GM18861 (cell line): ENCODE measurements at regions not wholly inside any gene's neighbourhood (a gene's known extent, or its start where the extent isn't known, plus 50 kb on each side); places are given as distances from the start of the nearest gene placed in this dataset.
"Not testable (repeated sequence)": the region's sequence is repeated elsewhere in the genome, so short reads cannot be mapped to it uniquely, and the experiment has no call there.

Source experiments
- ATAC-seq: cut with Tn5 transposase; IDR thresholded peaks from one replicate; pipeline ENCODE4 v1.9.1; 2021; ENCODE audit not compliant: unreplicated experiment

DNA sequence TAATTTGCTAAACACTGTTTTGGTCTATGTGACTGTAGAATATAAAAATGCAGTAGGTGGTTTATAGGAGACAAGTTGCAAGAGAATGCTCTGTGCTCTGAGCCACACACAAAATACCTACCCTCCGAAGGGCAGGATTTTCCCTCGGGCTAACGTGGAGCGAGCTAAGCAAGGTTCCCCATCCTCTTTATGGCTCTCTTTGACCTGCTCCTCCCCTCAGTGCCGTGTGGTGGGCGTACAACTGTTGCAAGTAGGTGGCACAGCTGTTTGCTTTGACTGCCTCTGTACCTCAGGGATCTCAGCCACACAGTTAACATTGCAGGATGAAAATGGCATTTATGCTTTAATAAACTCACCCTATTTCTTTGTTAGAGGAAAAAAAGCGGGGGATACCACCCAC, 339.1 kb downstream of the SATB1 start:
- no peak for ATAC-seq

DNA sequence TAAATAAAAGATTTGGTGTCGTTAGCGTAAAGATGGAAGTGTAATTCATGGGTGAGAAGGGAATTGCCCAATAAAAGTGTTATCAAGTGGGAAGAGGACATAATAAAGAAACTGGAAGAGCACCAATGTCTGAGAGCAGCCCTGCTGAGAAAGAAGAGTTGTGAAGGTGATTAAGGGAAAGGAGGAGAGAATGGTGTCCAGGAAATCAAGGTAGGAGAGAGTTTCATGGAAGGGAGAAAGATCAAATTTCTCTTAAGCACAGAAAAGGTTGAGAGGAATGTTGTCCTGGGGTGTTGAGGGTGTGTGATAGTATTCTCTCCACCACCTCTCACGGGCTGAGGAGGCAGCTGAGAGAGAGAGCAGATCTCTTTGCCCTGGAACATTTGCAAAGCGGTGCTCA, 339.7 kb downstream of the SATB1 start:
- ATAC-seq: no peak

DNA sequence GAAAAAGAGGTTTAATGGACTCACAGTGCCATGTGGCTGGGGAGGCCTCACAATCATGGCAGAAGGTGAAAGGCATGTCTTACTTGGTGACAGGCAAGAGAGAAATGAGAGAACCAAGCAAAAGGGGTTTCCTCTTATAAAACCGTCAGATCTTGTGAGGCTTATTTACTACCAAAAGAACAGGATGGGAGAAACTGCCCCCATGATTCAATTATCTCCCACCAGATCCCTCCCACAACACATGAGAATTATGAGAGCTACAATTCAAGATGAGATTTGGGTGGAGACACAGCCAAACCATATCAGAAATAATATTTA, 340.8 kb upstream of the TBC1D5 start:
- not testable (repeated sequence) for ATAC-seq

DNA sequence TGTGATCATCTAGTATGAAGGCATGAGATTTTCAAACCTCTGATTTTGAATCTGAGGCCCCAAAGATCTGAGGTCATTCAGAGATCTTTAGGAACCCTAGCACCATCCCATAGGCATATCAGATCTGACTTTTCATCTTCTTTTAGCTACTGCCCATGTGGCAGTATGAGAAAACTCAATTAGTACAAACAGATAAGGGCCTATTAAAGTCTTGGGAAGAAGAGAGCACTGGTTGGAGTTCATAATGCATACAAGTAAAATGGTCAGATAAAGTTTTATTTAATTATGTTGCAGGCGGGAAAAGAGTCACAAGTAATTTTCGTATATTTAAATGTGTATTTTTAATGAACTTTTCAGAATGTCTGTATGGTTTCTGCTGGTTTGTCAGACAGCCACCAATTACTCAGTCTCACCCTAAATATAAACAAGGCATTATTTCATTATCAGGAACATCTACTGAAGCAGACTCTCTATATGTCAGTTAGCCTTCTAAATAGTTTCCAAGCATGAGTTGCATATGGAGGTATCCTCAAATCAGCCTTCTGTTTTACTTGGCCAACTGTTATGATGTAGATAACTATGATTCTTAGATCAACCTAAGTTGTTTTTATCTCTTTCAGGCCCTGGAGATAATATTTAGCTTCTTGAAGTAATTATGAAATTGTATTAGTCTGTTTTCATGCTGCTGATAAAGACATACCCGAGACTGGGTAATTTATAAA, 340.3 kb upstream of the TBC1D5 start:
- no peak for ATAC-seq

DNA sequence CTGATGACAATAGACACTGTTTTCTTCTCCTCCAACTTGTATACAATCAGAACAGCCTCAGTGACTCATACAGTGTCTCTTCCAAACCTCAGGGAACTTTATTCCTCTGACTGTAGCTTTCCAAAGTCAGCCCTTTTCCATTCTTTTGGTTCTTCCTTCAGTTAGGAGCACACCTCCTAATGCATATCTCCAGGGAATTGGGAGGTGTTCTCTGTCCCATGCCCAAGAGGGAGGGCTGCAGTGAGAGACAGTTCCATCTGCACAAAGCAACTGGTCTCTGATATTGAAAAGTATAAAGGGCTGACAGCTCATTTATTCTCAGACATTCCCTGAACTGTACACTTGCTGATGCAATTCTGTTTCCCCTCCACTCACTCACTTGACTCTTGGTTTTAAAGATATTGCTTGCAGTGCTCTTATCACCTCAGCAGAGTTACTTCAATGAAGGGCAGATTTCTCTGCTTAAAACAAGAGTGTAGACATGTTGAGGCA, 337.8 kb upstream of the TBC1D5 start:
- ATAC-seq: no peak

DNA sequence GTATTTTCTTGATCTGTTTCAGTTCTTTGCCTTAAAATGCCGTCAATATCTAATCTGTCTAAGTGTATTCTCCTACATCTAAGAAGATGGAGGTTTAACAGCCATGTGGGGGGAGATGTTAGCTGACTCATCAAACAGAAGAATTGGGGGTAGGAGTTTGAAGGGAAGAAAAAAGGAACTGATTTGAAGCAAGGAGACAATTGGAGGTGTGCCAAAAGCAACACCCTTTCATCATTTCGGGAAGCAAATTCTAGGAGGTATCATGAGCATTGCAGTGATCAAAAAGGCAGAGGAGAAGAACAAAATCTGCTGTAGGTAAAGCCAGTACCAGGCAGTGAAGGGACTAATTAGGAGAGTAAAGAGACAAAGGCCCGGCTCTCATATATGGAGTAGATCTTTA, 337.3 kb upstream of the TBC1D5 start:
- ATAC-seq: no peak

DNA sequence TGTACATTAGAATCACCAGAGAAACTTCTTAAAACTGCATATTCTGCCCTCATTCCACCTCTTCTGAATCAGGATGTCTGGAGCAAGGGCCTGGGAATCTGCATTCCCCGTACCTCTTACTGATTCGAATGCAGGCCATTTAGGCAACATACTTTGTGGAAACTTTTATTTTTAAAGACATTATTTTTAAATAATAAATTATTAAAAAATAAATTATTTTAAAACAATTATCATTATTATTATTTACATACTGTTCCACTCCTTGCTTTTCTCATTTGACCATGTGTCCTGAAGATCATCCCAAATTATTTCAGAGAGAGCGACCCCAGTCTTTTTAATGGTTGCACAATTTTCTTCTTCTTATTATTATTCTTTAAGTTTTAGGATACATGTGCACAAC, 336.6 kb upstream of the TBC1D5 start:
- ATAC-seq: no peak

DNA sequence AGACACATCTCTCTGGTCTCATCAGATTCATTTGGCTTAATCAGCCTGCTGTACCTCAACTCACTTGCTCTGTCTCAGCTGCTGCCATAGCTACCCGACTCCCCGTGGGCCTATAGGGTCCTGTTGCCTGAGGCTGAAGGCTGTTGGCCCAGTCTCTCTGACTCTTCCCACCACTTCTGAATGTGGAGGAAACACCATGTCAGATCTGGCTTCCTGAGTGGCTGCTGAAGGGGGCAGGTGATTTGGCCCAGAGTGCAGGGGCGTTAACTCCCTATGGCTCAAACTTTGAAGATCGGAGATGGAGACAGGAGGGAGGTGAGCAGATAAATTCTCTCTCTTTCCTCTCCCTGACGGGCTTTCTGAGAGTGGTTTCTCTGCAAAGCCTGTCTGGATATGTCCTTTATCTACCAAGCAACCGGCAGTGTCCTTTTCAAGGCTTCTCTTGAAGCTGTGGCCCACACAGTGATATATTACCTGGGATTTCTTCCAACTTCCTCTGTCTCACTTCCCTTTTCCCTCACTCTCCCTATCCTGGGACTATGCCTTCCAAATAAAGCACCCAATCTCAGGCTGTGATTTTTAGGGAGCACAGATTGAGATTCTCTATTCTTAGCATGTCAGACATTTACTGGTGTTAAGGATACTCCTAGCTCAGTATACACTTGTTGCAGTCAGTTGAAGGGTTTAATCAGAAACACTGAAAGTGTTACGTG, 334.9 kb upstream of the TBC1D5 start:
- ATAC-seq: no peak

DNA sequence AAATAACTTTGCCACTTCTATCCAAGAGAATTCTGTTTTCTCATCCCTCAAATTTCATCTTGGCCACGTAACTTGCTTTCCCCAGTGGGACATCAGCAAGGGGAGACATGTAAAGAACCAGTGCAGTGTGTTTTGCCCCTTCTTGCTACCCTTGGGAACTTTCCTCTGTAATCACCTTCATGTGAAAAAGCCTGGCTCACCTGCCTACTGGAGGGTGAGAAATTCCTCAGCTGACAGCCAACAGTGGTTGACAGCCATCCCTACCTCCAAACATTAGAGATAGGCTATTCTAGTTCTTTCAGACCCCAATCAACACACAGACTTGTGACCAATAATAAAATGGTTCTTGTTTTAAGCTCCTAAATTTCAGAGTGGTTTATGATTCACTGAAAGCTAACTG, 333.9 kb upstream of the TBC1D5 start:
- no peak for ATAC-seq

DNA sequence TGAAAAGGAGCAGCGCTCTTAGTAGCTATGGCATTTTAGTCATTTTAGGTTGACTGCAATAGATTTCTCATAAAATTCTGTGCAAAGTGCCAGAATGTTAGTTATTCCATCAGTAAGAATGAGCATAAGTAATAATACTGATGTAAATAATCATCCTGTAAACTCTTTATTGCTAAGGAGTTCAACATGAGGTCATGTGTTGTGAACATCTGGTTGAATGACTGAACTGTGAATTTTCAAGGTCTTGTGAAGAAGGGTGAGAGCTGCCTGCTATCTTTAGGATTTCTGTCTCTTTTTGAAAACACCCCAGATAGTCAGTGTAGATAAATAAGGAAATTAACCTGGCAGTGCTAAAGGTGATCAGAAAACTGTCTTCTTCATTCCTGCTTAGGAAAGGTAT, 333.4 kb upstream of the TBC1D5 start:
- ATAC-seq: no peak

DNA sequence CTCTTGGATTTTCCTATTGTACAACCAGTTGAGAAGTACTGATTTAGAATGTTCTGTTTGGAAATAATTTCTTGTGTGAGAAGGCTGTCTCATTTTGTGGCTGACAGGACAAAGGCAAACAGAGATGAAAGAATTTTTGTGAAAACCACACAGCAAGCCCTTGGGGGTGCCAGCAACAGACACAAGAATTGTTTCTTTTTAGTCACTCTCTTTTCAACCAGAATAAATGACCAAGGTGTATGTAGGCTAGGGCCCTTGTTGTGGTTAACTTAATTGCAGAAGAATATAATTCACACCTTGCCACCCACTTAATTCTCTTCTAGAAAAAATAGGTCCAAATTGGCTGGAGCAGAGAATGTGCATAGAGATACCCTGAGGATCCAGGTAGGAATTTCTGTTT, 329.4 kb upstream of the TBC1D5 start:
- no peak for ATAC-seq

DNA sequence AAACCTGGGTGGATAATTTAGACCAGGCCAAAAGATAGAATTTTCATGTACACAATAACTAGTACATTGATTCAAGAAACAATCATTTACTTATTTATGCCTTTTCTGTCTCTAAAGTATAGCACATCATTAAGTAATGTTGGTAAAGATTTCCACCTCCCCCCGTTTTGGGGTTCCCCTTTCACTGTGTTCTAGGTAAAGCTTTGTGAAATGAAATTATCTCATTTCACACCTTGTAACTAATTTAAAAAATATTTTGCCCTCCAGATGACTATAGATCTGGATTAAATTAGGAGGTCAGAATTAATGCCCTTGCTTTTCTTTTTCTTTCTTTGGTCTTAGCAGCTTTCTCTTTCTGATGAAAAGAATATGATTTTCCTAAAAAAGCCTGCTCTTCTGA, 328.5 kb upstream of the TBC1D5 start:
- no peak for ATAC-seq

DNA sequence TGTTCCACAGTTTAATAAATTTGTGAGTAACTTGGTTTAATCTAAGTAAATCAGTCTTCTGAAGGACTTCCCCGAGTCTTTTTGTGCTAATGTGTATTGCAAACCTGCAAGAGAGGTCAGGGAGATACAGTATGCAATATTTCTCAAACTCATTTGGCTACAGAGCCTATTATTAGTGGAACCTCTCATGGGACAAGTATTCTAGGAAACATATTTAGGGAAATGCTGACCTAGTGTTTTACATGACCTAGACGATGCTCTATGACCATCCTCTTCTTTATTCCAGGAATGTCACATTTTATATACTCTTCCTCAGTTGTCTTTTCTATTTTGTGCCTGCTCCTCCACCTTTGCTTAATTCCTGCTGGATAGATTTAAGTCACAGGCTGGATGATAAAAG, 327.8 kb upstream of the TBC1D5 start:
- ATAC-seq: no peak

DNA sequence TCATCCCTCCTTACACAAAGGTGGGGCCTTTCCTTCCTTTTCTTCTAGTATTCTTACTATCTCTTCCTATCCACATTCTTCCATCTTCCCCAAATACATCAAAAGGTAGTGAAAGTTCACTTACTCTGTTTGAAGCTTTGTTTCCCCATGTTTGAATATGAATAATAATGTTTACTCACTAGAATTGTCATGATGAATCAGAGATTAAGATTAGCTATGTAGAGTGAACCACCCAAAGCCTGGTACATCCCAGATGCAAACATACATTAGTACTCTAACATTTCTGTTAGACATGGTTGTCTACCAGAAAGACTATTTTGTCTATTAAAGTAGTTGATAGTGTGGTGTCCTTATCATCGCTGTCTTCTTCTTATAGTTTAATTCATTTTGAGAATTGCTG, 327.1 kb upstream of the TBC1D5 start:
- no peak for ATAC-seq

DNA sequence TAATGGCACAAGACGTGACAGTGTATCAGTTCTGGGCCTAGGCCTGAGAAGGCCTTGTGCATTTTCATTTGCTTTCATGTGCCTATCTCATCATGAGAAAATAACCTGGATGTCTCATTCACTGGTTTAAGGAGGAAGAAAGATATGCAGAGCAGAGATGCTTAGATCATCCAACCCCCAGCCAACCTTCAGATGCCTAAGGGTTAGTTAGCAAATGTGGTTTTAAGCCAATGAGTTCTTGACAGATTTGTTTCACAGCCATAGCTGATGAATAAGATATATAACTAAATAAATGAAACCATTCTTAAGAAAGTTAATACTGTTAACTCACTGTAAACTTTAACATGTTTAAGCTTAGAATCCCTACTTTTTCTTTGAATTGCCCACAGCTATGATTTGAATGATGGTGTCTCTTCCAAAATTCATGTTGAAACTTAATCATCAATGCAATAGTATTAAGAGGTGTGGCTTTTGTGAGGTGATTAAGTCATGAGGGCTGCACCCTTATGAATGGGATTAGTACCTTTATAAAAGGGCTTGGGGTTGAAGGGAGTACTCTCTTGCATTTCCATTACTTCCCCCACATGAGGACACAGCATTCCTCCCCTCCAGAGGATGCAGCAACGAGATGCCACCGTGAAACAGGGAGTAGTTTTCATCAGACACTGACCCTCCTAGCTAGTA, 324.6 kb upstream of the TBC1D5 start:
- no peak for ATAC-seq

DNA sequence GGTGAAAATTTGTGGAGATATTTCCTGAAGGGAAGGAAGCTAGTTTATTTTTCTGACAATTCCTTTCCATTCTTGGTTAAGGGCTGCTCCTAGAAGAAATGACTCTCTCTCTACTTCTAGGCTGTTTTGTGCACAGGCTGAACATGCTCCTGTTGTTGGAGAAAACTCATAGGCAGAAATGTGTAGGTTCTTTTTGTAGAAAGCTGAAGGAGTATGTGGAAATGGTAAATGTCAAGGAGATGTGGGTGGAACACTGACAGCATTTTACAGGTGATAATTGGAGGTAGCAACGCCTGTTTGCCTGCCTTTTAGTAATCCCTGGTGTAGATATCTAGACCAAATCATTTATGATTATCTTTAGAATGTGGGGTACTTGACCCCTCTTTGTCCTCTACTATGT, 322.2 kb upstream of the TBC1D5 start:
- no peak for ATAC-seq

DNA sequence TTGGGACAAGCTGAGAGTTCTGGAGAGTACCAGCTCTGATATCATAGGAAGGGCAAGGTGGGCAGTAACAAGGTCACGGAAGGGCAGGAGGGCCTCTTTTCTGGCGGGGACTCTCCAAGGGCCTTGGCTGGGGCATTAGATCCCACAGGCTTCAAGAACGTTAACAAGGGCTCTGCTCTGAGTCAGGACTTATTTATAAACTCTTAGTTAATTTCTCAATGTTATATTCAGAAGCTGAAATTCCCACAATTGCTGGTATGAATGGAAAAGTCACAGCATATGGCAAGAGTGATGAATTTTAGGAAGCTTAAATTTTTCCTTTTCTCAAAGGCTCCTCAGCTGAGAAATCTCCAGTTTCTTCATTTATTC, 320.2 kb upstream of the TBC1D5 start:
- no peak for ATAC-seq

DNA sequence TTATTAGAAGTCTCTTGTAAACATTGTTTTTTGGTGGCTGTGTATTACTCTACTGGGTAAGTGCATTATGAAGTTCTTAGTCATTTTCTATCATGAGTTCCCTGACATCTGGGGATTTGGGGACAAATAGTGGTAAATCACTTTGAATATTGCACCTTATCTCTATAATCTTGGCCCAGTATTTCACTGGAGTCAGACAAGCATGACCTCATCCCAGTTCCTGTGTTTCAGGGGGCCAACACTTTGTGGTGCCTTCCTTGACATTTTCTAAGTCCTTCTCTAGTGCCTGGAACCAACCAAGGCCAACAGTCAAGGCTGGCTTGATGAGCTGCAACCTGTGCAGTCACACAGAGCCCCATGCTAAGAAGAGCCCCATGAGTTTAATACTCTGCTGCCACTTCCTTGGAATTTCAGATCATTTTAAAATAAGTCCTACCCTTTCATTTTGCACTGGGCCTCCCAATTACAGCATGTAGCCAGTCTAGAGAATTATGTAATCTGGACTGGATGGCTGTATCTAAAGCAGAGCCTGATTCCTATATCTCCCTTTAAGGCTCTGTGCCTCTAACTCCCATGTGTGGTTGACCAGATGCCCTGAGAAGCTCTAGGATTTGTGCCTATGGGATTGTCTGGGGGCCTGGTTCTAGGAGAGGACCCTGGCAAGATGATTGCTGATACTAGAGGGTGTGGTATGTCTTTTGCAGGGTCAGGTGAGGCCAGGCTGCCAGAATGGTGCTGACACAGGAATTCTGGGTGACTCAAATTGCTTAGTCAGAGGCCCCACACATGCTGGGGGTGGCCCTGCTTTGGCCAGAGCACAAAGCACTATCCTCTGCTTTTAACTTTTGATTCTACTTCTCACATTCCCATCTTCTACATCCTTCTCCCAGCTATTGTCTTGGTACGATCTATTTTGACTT, 319.6 kb upstream of the TBC1D5 start:
- ATAC-seq: no peak

DNA sequence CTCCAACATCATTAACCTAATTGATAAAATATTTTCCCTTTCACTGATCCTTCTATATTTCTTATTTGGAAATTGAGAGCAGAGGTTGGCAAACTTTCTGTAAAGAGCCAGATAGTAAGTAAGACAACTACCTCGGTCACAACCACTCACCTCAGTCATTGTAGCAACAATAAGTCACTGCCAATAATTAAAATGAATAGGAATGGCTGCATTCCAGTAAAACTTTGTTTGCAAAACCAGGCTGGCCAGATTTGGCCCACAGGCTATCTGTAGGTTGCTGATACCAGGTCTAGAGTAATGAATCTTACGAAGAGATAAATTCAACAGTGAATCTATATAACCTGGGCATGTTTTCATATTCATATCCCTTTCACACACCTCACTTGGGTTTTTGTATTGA, 316.2 kb upstream of the TBC1D5 start:
- no peak for ATAC-seq

DNA sequence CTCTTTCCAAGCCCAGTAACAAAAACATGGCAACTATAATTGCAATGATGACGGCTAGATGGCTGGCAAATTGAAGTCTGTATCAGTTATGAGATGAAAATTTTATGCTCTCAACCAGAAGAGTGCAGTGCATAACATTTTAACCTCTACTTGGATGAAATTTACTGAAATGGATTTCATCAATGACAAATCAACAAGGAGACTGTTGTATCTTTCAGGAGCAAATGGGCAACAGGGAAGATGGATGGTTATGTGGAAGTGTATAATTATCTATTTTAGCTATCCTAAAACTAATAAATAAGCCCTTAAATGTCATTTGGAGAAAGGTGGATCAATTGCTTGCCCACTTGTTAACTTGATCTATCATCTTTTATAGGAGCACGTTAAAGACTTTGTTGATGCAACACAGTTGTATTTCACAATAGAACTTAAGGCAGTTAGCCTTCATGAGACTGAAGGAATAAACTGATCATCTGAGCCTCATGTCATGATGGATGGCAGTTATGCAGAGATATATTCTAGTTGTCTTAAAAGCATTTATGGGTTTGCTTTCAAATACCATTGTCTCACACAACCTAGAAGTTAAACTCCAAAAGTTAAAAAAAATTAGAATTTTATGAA, 315.1 kb upstream of the TBC1D5 start:
- ATAC-seq: no peak

DNA sequence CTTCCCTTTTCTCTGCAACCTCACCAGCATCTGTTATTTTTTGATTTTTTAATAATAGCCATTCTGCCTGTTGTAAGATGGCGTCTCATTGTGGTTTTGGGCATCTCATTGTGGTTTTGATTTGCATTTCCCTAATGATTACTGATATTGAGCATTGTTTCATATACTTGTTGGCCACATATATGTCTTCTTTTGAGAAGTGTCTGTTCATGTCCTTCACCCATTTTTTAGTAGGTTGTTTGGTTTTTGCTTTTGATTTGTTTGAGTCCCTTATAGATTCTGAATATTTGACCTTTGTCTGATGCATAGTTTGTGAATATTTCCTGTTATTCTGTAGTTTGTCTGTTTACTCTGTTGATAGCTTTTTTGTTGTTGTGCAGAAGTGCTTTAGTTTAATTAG, 312.2 kb upstream of the TBC1D5 start:
- ATAC-seq: no peak
